DMS53 treated with DMSO at 0.1 percent for 48 hours (cell line): ENCODE measurements at regions not wholly inside any gene's neighbourhood (a gene's known extent, or its start where the extent isn't known, plus 50 kb on each side); places are given as distances from the start of the nearest gene placed in this dataset.

Experiments used
- DNase-seq: peaks from one replicate; lab custom pipeline; 2025; ENCODE audit not compliant: unreplicated experiment; lab: John Stamatoyannopoulos, UW

DNA sequence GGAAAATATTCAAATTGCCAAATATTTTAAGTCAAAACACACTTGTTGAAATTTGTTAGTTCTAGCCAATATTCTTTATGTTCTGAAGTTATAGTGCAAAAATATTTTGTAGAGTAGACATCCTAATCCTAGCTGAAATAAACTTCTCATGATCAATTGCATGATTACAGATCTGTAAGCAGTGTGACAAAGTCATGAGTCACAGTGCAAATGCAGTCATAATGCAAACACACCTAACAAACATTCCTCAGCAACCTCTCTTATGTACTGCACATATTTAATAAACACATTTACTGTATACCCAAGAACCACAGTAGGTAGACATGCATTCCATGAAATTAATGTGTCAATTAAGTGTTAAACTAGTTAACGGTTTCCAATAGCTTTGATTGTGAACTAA, 1857.4 kb downstream of the NCAM2 start:
- DNase-seq: no peak

DNA sequence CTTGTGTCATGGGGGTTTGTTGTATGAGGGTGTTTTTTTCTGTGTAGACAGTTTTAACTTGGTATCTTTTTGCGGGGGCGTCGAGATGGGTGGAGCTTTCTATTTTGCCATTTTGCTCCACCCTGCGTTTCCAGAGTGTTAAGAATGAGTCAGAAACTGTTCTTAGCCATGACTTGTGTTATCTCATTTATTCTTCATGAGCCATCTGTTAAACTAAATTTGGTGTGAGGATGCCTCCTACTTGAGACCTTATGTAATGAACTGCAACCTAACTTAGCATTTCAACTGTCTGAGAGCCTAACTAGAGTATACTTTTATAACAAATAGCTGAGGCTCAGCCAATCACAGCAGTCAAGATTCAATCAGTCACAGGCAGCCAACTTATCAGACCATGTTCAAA, 1873.5 kb downstream of the NCAM2 start:
- no peak for DNase-seq

DNA sequence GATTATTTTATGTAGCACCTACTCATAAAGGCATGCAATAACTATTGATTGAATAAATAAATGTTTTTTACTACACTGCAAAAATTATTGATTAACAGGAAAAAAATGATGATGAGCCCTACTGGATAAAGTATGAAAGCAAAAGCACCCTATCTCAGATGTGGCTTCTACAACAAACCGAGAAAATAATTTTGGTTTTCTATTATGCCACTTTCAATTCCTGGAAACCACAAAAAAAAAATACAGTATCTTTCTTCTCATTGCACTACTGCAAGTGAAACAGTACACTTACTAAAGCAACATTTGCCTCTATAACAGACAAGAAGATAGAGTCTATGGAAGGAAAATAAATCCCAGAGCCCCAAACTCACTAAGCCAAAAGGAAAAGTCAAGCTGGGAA, 1882.4 kb downstream of the NCAM2 start:
- no peak for DNase-seq

DNA sequence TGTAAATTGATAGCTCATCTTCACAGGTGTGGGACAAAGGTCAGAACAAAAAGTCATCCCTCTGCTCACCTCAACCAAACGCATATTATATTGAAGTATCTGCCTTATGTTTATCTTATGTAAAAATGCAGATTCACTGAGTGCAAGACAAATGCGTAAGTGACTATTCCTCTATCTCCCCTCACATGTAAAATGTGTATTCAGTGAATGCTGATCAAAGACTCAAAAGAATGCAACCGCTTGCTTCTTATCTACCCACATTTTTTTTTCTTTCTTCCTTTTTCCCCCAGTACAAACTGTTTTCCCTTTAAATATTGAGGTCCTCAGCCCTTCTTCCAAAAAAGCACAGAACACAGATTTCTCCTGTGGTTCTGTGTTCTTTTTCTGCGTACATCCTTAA, 1882.9 kb downstream of the NCAM2 start:
- no peak for DNase-seq

DNA sequence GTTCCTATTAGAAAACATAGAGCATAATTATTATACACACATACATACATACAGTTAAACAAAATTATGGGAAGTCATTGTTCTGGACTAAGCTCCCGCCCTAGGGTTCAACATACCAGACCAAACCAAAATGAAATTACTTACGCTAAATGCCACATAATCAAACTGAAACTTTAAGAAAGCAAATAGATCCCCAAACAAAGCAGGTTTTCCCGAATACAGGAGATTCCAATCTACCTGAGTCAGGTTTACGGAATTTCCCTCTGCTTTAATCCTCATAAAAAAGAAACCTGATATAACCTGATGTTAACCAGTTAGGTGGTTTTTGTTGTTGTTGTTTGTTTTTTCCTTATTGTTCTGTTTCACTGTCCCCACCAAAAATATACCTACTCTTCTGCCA, 1886.9 kb downstream of the NCAM2 start:
- no peak for DNase-seq

DNA sequence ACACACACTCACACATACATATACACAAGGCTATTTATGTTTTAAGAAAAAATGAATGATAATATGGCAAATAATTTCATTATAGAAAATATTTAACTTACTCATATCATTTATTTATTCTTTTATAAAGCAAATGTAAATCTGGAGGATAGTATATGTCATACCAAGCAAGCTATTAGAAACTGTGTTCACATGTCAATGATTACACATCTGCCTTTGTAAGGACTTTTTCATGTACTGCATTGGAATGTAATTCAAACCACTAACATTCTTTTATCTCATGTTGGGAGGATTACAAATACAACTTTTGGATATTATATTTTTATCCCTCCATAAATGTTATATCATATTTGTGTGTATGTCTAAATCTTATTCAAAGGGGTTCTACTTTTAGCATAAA, 1887.4 kb downstream of the NCAM2 start:
- DNase-seq: no peak

DNA sequence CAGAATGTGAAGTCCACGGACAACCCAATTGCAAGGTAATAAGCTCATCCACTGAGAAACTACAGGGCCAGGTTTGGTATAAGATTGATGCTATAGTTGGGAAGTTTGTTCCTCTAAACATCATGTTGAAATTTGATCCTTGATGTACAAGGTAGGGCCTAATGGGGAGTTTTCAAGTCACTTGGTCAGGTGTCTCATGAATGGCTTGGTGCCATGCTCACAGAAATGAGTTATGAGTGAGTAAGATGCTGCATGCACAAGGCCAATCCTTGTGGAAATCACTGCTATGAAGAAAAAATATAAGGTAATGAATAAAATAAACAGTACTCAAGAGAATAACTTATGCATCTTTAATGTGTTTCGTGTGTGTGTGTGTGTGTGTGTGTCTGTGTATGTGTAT, 1891.2 kb downstream of the NCAM2 start:
- DNase-seq: no peak

DNA sequence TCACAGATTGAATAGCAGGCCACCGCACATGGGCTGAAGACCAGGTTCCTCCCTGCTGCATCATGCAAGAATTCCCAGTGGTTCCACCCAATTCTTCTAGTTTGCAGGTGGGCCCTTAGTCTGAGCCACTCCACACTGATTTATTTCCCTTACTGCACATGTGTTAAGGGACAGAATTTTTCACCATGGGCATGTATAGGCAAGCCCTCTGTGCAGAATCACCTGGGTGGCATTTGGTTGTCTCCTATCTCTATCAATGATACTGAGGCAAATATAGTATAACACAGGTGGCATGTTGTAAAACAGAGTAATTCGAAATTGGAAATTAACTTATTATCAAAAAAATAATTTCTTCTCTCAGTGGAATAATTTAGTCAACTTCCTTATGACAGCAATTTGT, 1892.4 kb downstream of the NCAM2 start:
- no peak for DNase-seq

DNA sequence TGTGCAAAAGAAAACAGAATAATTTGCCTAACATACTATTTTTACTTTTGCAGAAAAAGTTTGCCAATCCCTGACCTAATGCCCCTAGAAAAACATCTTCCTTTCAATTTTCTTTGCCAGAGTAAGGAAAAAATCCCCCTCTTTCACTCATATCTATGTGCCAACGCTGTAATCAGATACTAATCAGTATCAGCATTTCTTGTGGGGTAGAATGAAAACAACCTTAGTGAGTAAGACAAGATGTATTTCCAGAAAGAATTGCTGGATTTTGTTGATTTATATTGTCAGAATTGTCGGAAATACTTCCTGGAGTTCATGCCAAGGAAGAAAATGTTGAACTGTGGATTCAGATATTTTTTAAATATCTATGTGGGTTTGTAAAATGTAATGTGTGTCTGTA, 1893.8 kb downstream of the NCAM2 start:
- DNase-seq: no peak

DNA sequence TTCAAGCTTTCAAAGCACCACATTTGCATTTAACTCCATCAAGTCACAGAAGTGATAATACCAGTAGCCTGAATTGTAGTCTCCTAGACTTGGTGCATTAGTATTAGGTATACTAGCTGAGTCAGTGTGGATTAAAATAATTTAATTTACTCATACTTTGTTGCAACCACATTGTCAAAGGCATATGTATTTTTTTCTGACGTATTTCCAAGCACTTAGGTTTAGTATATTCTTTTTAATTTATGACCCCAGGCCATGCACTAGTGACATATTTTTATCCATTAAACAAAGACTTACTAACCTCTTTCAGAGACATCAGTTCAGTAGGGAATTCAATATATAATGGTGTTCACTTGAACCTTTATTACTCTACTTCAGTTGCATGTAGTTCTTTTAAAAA, 1894.5 kb downstream of the NCAM2 start:
- no peak for DNase-seq

DNA sequence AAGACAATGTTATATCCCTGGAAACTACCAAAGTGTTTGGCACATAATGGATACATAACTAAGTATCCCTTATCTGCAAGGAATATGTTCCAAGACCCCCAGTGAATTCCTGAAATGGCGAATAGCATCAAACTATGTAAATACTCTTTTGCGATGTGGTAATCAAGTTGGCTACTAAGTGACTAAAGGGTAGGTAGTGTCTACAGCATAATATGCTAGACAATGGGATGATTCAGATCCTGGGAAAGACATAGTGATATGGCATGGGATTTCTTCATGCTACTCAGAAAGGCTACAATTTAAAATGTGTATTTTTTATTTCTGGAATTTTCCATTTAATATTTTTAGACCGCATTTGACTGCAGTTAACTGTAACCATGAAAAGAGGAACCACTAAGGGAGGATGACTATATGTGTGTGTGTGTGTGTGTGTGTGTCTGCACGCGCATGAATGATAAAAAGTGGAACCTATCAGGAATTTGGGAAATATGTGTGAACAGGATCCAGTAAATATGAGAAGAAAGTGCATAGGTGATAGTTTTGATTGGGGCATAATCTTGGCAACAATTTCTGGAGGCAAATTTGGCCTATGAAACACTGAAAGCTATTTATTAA, 1899.9 kb downstream of the NCAM2 start:
- DNase-seq: no peak

DNA sequence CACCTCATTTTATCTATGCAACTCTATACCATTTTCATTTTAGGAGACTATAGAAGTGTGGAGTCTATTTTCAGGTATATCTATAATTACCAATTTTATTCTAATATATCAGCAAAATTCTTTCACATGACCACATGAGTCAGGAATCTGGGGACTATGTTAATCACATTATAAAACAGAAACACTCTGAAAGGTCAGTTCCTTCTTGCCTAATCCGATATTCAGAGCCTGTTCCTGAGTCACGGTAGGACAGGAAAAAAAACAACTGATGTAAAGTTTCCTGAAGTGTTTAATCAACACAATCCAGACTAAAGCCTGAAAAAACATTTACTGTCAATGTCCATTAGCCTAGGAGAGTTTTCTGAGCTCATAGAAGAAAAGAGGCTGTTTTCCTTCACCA, 1902.3 kb downstream of the NCAM2 start:
- DNase-seq: no peak

DNA sequence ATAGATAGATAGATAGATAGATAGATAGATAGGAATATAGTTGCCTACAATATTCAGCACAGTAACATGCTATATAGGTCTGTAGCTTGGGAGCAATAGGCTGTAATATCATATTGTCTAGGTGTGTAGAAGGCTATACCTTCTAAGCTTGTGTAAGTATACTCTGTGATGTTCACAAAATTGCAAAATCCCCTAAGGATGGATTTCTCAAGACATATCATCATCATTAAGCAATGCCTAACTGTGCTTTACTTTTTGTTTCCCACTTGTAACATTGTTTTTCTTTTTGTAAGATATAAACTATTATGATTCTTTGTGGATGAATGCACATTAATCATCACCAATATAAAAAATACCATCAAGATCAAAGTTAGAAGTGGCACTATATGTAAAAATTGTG, 1905.6 kb downstream of the NCAM2 start:
- DNase-seq: no peak

DNA sequence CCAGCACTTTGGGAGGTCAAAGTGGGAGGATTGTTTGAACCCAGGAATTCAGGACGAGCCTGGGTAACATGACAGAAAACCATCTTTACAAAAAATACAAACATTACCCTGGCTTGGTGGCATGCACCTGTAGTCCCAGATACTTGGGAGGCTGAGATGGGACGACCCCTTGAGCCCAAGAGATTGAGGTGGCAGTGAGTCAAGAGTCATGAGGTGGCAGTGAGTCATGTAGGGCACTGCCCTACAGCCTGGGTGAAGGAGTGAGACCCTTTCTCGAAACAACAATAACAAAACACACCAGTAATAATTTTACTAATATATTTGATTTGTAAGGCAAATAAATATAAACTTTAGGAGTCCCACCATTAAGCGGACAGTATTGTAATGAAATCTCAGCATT, 1906.2 kb downstream of the NCAM2 start:
- no peak for DNase-seq

DNA sequence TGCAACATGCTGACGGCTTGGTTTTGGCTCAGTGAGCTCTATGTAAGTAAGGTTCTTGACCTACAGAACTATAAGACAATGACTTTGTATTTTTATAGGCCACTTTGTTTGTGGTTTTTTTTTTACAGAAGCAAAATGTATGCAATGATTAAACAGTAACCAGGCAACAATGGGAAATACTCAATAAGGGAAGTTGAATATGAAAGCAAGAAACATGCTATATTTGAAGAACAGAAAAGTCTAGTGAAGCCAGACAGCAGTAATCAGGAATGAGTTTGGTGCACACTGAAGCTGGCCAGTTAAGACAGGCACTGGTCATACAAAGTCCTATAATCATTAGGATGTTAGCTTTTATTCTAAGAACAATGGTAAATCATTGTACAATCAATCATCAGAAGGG, 1926.8 kb downstream of the NCAM2 start:
- no peak for DNase-seq

DNA sequence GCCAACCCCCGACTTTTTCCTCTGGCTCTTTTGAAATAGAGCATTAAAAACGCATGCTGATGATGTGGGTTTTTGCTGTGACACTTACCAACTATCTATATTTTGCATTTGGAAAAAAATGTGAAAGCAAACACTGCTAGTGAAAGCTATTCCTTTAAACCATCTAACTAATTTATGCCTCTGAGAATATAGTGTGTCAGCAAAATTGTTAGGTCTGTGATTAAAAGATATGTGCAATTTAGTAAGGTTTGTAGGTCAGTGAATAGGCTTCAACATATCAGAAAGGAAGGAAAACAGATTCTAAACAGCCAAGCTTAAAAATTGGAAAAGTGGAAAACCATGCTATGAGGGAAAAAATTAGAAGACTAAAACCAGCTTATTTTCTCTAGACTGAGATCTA, 1929.3 kb downstream of the NCAM2 start:
- DNase-seq: no peak

DNA sequence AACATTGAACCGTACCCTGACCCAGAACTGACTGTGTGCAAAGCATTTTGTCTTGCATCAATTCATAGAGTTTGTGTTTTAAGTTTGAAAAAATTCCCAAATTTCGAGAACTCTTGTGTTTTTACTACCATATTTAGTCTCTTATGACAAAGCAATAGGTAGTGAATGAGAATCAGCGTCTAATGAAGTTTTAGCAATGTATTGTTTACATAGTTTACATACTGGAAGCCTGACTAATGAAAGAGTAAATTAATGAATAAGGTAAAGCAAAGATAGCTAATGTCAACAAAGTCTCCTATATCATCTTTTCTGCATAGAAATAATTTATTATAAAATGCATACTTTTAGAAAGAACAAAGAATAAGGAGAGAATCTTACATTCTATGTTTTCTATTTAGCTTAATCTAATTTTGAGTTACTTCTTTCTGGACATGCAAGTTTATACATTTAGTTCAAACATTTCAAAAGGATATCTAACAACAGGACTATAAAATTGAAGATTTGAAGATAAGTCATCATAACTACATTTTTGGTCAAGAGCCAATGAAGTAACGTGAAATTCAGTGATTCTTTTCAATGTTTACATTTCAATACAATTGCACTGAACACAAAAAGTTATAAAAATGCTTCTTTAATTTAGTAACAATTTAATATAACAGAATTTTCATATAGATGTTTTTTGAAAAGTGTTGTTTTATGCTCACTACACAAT, 1943.7 kb downstream of the NCAM2 start:
- no peak for DNase-seq

DNA sequence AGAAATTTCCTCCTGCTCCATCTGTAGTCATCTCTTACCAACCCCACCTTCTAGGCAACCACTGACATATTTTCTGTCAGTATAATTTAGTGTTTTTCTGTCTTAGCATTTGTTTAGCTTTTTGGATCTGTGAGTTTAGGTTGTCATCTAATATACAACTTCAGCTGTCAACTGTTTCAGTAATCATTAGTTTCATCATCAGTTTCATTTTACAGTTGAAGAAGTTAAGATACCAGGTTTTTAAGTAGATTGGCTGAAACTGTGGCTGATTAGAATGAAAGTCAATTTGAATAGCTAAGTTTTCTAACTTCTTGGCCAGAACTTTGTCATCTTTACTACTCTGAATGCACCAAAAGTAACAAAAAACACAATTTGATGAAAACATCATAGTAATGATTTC, 1957.3 kb downstream of the NCAM2 start:
- DNase-seq: no peak

DNA sequence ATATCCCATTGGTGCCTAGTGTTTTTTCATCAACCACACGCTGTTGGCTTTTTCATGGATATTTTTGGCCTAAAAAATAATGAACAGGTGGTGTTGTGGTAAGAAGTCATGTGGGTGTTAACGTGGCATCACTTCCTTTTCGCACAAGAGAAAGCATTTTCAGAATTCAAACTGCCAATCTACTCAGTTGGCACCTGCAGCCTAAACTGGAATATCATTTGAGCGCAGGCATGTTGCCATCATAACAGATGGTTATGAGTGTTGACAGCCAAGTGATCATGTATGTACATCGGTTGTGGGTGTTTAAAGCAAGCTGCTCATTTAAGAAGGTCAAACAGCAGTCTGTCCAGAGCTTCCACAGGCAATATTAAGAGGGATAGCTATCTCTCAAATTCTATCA, 1963.0 kb downstream of the NCAM2 start:
- DNase-seq: no peak

DNA sequence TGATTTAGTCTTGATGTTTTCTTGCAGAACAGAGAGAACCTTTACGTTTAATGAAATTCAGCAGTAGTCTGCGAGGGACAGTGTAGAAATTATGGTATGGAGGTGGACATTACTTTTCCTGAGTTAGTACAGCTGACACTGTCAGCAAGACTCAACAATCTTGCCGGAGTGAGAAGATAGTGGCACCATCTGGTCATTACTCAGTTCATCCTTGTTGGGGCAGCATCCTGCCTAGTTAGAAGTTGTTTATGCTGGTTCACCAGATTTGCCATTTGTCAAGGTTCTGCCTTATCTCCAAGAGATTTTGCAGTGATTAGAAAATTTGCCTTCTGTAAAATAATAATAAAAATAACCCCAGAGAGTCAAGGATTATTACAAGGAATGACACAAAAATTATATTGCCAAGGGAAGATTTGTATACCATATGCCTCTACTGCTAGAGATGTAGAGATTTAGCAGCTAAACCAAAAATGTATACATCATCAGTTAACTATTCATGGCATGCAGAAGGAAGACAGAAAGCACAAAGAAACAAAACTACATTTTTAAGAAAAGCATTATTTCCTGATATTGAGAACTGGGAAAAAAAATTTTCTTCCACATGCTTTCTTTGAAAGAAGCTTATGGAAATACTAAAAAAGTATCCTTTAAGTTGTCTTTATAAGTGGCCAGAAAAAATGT, 1967.4 kb downstream of the NCAM2 start:
- no peak for DNase-seq

DNA sequence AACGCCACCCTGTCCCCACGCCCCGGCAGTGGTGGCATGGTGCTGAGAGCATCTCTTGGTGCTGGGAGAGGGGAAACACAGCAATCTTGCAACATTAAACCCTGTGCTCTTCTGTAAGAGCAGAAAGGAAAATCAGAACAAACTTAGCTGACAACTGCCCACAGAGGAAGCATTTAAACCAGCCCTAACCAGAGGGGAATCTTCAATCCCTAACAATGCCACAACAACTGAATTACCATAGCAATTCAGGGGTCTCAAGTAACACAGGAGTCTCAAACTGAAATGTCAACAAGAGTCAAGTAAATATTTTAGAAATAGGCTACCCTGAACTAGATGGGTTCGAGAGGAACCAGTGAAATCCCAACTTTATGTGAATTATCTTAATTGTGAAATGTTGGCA, 1983.6 kb downstream of the NCAM2 start:
- no peak for DNase-seq

DNA sequence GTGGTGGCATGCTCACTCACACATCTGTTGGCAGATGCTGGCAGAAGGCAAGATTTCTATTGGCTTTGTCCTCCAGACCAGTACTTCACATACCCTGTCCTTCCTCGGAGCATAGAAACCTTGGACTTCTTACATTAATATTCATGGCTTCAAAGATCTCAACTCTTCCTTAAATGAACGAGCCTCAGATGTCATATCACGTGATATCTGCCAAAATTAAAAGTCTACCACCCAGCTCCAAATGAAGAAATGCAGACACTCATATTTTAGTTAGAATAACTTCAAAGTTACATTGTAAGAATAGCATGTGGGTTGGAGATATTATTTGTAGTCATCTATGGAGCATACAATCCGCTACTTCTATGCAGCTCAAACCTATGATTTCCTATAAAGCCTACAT, 1994.9 kb downstream of the NCAM2 start:
- DNase-seq: no peak
